ENCODE measurements at regions not wholly inside any gene's neighbourhood (a gene's known extent, or its start where the extent isn't known, plus 50 kb on each side); places are given as distances from the start of the nearest gene placed in this dataset.

DNA sequence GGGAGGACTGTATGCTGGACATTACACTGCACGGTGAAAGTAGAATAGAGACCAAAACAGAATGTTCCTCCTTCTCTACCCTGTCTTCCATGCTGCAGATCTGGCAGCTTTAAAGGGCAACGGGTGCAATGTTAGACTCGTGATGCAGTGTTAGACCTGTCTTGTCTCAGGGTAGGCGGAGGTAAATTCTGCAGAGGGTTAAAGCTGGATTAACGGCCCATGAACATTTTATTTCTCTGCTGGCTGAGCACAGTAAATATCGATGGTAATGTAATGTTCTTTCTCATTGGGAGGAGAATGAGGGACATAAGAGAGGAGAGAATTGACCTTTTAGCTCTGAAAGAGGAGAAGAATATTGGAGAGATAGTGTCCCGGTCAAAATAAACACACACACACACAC, 178.9 kb downstream of the NMUR2 start:
- CTCF ChIA-PET = no interaction called here
- no TSS peak for BruUV-seq (replicated peaks)
- intact Hi-C loops (cut with micrococcal nuclease) (no loop called here), dilution Hi-C loops (cut with MboI; ENCODE audit: extremely low pct_ligation_motif_present, low sequenced_read_pairs) (no loop called here)
- Histone ChIP-seq H3K9me3 (replicated peaks; ENCODE audit: control insufficient read depth, insufficient read depth, low read length) (no peaks in the 10 kb centered on the region), H3K4me2 (ENCODE audit: insufficient read depth, low read length) (no peak overlapping the region), H3K79me2 (ENCODE audit: control insufficient read depth, insufficient read depth, low read length) (no peaks in the 10 kb centered on the region), H3K36me3 (ENCODE audit: control insufficient read depth in 2 of 2, extremely low read depth in 1 of 2, insufficient read depth in 2 of 2, low read length in 2 of 2) (no peaks in the 10 kb centered on the region), H2AFZ (ENCODE audit: low read depth, low read length) (no peak overlapping the region), H3K27me3 (ENCODE audit: control insufficient read depth in 2 of 2, insufficient read depth in 2 of 2, low read length in 2 of 2) (no peaks in the 10 kb centered on the region), H3K9ac (replicated peaks; ENCODE audit: extremely low read depth, insufficient read depth, low read length) (no peak overlapping the region), H4K20me1 (replicated peaks; ENCODE audit: control insufficient read depth, extremely low read depth, insufficient read depth, low read length) (no peaks in the 10 kb centered on the region), H3K4me1 (ENCODE audit: control insufficient read depth, extremely low read depth, insufficient read depth, low read length) (no peaks in the 10 kb centered on the region), H3K9me1 (replicated peaks; ENCODE audit: control insufficient read depth, extremely low read depth, insufficient read depth, low read length) (no peaks in the 10 kb centered on the region), H3K27ac (ENCODE audit: insufficient read depth, low read depth, low read length) (no peak overlapping the region), H3K4me3 (replicated peaks in 1 of 3; ENCODE audit: insufficient read depth in 1 of 3, low read depth in 1 of 3, low read length in 3 of 3) (no peak overlapping the region)
- DNase-seq (ENCODE audit: low read depth, low spot score) = no peak
- no peak for TF ChIP-seq JUN (IDR thresholded peaks at IDR 0.05; ENCODE audit: borderline replicate concordance, insufficient read depth, insufficient read length, low read depth)
- no peak for TF ChIP-seq POLR2A (IDR thresholded peaks at IDR 0.05; ENCODE audit: low read depth, low read length)
- no peak for TF ChIP-seq MYC (IDR thresholded peaks at IDR 0.05; ENCODE audit: low read depth, low read length)
- no peak for TF ChIP-seq EZH2 (IDR thresholded peaks at IDR 0.05; ENCODE audit: borderline replicate concordance, low read depth, low read length, severe bottlenecking)
- TF ChIP-seq POLR2AphosphoS5 (IDR thresholded peaks at IDR 0.05; ENCODE audit: insufficient read depth, low read depth, low read length) = no peak
- TF ChIP-seq, protein P1, sequence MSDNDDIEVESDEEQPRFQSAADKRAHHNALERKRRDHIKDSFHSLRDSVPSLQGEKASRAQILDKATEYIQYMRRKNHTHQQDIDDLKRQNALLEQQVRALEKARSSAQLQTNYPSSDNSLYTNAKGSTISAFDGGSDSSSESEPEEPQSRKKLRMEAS (IDR thresholded peaks at IDR 0.05; ENCODE audit: insufficient read depth, insufficient read length) = no peak
- no peak for TF ChIP-seq FOS (IDR thresholded peaks at IDR 0.05; ENCODE audit: borderline replicate concordance, insufficient read depth, low read length)
- TF ChIP-seq GATA2 (IDR thresholded peaks at IDR 0.05; ENCODE audit: insufficient read depth, insufficient read length, low read depth, low read length) = no peak
- no peak for TF ChIP-seq CTCF (IDR thresholded peaks at IDR 0.05; ENCODE audit: extremely low read depth in 1 of 2, insufficient read depth in 1 of 2, low read depth in 1 of 2, low read length in 2 of 2)
- POLR2A ChIA-PET = no interaction called here
- FAIRE-seq = no peak

Measured in endothelial cell of umbilical vein (primary cell).